AG04449 (cell line): ENCODE measurements at regions not wholly inside any gene's neighbourhood (a gene's known extent, or its start where the extent isn't known, plus 50 kb on each side); places are given as distances from the start of the nearest gene placed in this dataset.

Source experiments
- CTCF ChIA-PET: fragments of 350-600 bp; formaldehyde crosslinking; extraction: SDS; loops from one replicate; lab custom pipeline; 2021; ENCODE audit warnings: antibody characterized with exemption; lab: Yijun Ruan, JAX
- POLR2A ChIA-PET: fragments of 400-600, 350-600 bp; formaldehyde crosslinking; extraction: SDS; loops from one replicate; lab custom pipeline; 2020; ENCODE audit warnings: antibody characterized with exemption, inconsistent platforms; lab: Yijun Ruan, JAX
- DNase-seq: peaks from one replicate; pipeline ENCODE4 v3.0.0-alpha.2; 2010; ENCODE audit warnings: low read depth, low spot score
- H3K4me3 ChIP-seq: 2 replicates; pipeline ENCODE4 v1.5.1; 2011; ENCODE audit warnings: low read depth, mild to moderate bottlenecking, control low read depth, low read length
- TF ChIP-seq, protein P1 (sequence below): IDR thresholded peaks from one replicate; pipeline ENCODE4 v1.5.1; 2011; ENCODE audit warnings: mild to moderate bottlenecking, moderate library complexity, low read length, control low read depth, inconsistent platforms; ENCODE audit not compliant: insufficient read depth; ENCODE audit errors: missing control alignments

DNA sequence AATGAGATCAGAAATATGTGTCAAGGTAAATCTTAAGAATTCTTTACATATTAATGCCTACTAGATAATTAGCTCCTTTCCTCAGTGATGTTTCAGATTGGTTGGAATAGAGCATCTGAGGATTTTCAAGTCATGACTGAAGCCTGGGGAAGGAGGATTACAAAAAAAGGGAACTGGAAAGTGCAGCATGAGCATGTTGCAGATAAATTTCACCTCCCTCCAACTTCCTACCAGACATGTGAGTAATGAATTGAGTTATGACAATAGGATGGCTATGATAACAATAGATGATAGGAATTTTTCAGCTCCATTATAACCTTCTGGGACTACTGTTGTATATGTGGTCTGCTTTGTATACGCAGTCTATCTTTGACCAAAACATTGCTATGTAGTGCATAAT lies 104.2 kb upstream of the RAB18 start:
- ChIA-PET POLR2A (no interaction called here), CTCF (no interaction called here)
- TF ChIP-seq, protein P1, sequence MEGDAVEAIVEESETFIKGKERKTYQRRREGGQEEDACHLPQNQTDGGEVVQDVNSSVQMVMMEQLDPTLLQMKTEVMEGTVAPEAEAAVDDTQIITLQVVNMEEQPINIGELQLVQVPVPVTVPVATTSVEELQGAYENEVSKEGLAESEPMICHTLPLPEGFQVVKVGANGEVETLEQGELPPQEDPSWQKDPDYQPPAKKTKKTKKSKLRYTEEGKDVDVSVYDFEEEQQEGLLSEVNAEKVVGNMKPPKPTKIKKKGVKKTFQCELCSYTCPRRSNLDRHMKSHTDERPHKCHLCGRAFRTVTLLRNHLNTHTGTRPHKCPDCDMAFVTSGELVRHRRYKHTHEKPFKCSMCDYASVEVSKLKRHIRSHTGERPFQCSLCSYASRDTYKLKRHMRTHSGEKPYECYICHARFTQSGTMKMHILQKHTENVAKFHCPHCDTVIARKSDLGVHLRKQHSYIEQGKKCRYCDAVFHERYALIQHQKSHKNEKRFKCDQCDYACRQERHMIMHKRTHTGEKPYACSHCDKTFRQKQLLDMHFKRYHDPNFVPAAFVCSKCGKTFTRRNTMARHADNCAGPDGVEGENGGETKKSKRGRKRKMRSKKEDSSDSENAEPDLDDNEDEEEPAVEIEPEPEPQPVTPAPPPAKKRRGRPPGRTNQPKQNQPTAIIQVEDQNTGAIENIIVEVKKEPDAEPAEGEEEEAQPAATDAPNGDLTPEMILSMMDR: no peak
- H3K4me3 ChIP-seq: no peak overlapping the region
- DNase-seq: no peak

DNA sequence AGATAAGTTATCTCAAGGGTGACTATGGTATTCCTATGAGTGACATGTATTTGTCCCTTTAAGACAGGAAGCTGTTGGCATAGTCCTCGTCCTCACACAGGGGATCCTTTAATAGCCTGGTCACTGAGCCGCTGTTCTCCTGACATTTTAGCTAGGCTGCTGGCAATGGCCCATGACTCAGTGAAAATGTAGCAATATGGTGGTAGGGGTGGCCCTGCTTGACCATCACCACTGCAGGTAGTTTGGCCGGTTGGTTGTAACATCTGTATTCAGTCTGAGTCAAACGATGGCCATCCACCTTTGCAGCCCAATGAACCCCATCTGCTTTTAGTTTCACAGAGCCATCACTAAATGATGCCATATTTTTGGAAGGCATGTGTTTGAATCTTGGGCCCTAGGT lies 110.1 kb upstream of the RAB18 start:
- no peak overlapping the region for H3K4me3 ChIP-seq
- POLR2A ChIA-PET: no interaction called here
- no peak for DNase-seq
- CTCF ChIA-PET: no interaction called here
- TF ChIP-seq, protein P1: no peak

DNA sequence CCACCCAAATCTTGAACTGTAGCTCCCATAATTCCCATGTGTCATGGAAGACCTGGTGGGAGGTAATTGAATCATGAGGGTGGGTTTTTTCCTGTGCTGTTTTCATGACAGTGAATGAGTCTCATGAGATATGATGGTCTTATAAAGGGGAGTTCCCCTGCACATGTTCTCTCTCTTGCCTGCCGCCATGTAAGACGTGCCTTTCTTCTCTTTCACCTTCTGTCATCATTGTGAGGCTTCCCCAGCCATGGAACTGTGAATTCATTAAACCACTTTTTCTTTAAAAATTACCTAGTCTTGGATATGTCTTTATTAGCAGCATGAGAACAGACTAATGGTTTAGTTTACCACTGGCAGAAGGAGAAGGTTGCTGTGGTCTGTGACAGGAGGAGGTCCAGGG lies 111.5 kb upstream of the RAB18 start:
- ChIA-PET CTCF (no interaction called here), POLR2A (no interaction called here)
- DNase-seq: no peak
- H3K4me3 ChIP-seq: no peak overlapping the region
- TF ChIP-seq, protein P1: no peak

DNA sequence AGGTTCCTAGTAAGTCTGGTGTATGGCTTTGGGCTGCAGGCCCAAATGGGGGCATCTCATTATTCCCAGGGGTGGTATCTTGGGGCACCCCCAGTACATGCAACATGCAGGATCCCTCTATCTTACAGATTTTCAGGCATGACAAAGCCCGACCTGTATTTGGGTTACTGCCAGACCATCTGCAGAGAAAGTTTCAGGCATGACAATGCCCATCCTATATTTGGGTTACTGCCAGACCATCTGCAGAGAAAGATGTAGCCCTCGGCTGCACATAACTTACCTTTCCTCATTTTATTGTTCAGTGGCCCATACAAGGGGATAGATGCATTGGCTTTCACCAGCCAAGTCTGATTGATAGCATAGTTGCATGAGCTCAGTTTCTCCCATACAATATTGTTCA lies 112.2 kb upstream of the RAB18 start:
- ChIA-PET POLR2A (no interaction called here), CTCF (no interaction called here)
- TF ChIP-seq, protein P1: no peak
- H3K4me3 ChIP-seq: no peak overlapping the region
- DNase-seq: no peak

DNA sequence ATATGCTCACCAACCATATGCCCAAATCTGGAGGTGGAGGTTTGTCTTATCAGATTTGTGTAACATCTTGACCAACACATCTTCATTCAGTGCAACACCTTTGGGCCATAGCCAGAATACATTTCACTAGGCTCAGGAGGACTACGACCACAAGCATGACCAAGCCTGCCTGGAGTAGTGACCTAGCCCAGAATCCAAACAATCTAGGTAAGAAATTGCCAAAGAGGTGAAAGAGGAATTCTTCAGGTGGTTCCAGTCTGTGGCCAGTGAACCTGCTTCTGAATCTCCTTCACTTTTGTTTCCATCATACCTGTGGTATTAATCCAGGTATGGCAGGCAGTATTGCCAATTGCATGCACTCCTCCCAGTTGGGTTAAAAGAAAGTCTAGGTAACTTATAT lies 112.8 kb upstream of the RAB18 start:
- H3K4me3 ChIP-seq: no peak overlapping the region
- POLR2A ChIA-PET: interaction anchor here (0.6 kb wide), 1 partner anchor 45 kb away, joined by 3 read pairs; no protein-coding TSS in a partner anchor
- CTCF ChIA-PET: no interaction called here
- TF ChIP-seq, protein P1: no peak
- DNase-seq: no peak

DNA sequence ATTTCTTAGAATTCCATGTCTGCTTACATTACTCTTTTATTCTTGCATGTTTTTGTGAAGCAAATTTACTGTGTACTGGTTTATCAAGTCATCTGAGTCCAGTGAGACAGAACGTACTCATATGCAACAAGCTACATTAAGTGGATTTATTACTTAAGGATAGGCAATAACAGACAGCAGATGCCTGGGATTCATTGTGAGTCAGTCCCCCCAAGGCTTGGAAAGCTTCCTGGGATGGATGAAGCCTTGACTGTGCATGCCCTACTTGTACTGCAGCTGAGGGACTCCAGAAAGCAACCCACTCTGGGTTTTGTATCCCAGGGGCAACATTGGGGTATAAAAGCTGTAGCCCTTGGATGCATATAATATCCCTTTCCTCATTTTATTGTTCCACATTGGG lies 113.4 kb upstream of the RAB18 start:
- CTCF ChIA-PET: no interaction called here
- peak; percentile 16 for DNase-seq

More for the DNA sequence above, 113.4 kb upstream of the RAB18 start:
- no peak overlapping the region for H3K4me3 ChIP-seq
- POLR2A ChIA-PET: interaction anchor here (0.5 to 0.6 kb wide), 2 partner anchors 46 to 739 kb away, joined by 3 read pairs; no protein-coding TSS in a partner anchor
- TF ChIP-seq, protein P1: no peak
